ENCODE measurements at regions not wholly inside any gene's neighbourhood (a gene's known extent, or its start where the extent isn't known, plus 50 kb on each side); places are given as distances from the start of the nearest gene placed in this dataset.
"Not testable (repeated sequence)": the region's sequence is repeated elsewhere in the genome, so short reads cannot be mapped to it uniquely, and the experiment has no call there.

DNA sequence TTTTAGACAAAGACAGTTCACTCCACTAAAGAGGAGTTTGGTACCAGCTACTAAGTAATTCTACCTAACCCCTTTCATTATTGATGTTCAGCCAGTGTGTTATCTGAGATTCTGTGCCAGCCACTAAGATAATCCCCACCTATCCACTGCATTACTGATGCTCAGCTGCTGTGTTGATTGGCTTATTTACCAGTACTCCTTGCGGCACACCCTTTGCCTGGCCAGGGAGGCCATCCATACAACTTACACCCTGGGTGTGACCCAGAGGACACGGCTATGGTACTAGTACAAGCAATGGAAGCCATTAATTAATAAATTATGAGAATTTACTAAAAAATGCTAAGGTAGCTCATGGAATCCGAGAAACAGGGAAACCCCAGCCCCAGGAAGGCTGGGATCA, 290.7 kb upstream of the CTNNB1 start:
- DNase-seq, result no peak

GRCh38 chr3:40911264-40911663, 288.0 kb upstream of the CTNNB1 start:
- no peak for DNase-seq

DNA sequence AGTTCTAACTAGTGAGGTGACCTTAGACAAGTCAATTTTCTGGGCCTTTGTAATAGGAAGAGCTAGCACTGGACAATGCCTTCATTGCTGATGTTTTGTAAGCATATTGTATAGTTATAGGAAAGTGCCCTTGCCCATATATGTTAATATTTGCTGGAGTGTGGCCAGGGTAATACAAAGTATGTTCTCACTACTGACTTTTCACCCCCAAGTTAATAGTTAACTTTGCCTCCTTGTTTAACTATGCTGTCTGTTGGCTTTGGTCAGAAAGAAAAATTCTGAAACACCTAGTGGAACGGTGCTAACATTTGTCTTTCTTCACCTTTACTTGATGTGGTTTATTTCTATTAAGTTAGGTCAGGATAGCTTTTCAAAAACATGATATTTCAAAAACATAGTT, 287.4 kb upstream of the CTNNB1 start:
- DNase-seq, result no peak

DNA sequence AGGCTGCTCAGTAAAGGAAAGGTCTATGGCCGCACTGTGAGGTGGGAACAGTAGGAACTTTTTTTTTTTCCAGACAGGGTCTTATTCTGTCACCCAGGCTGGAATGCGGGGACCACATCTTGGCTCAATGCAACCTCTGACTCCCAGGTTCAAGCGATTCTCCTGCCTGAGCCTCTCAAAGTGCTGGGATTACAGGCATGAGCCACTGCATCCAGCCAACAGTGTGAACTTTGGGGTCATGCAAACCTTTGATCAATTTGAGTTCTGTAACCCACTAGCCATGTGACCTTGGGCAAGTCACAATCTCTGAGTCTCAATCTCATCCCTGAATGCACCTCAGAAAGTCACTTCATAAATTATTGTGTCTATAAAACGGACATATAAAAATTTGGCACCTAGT, 286.8 kb upstream of the CTNNB1 start:
- no peak for DNase-seq

GRCh38 chr3:40913192-40913591, 286.1 kb upstream of the CTNNB1 start:
- DNase-seq, result no peak

- no peak for DNase-seq
Measured at GRCh38 chr3:40913641-40914040, 285.7 kb upstream of the CTNNB1 start.

GRCh38 chr3:40914475-40914874, 284.8 kb upstream of the CTNNB1 start:
- no peak for DNase-seq

DNA sequence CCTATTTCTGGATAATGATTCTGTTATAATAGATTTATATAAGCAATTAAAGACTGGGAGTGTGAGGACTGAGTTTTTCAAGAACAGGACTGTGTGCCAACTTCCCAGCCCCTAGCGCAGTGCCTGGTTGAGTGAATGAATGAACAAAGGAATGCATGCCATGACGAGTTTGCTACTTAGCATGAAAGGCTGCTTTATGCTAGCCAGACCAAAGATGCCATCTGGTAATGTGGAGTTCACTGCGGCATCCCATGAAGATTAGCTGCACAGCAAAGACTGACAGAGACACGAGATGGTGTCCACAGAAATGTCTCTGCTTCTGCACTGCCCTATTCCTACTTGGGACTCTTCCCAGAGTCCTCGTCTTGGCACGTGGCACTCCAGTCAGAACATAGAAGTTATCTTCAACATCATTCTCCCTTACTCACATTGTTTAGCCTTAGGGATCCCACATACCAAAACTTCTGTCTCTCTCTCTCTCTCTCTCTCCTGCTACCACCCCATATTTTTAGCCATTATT, 283.9 kb upstream of the CTNNB1 start:
- DNase-seq, result no peak

GRCh38 chr3:40920041-40920440, 279.3 kb upstream of the CTNNB1 start:
- no peak for DNase-seq

GRCh38 chr3:40921251-40921650, 278.1 kb upstream of the CTNNB1 start:
- no peak for DNase-seq

DNA sequence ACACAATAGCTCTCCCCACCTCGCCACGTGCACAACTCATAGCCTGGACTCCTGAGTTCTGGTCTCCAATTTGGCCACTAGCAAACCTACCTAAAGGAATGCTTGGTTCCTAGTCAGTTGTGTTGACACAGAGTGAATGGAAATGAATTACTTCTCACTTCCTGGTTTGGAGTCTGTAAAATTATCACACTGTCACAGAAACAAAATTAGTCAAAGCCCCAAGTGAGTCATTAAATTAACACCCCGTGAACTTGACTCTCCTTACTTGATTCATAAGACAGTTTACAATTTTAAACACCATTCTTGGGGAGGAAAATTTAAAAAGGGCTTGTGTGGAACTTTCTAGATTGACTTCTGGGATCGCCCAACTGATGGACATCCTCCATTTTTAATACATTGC, 276.2 kb upstream of the CTNNB1 start:
- DNase-seq, result no peak

GRCh38 chr3:40923651-40924050, 275.7 kb upstream of the CTNNB1 start:
- DNase-seq, result no peak

DNA sequence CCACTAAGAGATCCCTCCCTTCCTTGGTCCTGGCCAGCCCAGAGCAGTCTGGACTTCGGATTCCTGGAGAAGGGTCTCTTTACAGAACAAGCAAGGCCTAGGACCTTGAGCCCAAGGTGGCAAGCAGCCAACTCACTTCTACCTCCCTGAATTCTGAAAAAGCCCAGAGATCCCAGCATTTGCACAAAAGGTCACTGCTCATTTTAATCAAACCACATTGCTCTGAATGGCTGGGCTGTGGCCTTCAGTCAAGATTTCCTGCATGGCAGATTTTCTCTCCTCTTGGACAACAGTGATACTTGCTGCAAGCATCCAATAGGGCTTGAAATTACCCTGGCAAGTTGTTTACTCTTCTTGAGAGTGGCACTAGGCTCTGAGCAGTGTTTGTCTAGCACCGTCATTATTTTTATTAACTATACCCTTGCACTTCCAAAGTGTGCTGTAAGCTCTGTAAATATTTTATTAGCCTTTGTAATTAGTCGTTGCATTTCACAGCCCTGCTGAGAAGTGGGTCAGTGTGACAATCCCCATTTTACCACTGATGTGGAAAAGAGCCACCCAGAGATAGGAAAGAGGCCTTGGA, 274.7 kb upstream of the CTNNB1 start:
- peak; percentile 67 for DNase-seq

- DNase-seq, result no peak
Measured at GRCh38 chr3:40925231-40925630, 274.1 kb upstream of the CTNNB1 start.

- no peak for DNase-seq
Measured at GRCh38 chr3:40930131-40930538, 269.2 kb upstream of the CTNNB1 start.

DNA sequence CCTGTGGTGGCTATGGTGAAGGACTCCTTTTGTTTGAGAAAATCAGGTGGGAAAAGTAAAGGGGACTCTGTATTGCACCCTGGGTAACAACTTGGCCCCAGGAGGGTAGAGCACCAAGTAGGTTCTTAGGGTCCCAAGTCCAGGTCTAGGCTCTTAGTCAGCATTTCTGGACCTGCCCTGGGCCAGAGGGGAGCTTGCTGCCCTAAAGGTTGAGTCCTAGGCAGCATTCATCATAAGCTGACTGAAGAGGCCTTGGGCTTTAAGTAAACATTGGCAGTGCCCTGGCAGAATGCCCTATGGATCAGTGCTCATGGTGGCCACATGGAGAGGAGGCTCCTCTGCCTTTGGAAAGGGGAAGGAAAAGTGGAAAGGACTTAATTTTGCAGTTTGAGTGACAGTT, 268.5 kb upstream of the CTNNB1 start:
- DNase-seq, result no peak

DNA sequence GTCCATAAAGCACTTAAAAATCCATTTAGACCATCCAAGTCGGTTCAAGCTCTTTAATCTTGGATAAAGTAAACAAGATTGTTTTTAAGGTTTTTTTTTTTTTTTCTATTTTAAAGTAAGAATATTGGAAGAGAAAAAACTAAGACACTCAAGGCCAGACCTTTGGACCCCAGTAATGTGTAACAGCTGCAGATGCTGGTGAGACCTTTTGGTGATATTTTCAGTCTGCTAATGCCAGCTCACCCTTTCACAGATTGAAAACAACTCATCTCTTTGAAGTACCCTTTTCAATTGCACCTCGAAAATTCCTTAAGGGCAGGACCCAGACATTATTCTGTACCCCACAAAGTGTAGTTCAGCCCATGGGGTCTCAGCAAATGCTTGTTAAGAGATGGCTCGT, 260.7 kb upstream of the CTNNB1 start:
- peak; percentile 60 for DNase-seq

DNA sequence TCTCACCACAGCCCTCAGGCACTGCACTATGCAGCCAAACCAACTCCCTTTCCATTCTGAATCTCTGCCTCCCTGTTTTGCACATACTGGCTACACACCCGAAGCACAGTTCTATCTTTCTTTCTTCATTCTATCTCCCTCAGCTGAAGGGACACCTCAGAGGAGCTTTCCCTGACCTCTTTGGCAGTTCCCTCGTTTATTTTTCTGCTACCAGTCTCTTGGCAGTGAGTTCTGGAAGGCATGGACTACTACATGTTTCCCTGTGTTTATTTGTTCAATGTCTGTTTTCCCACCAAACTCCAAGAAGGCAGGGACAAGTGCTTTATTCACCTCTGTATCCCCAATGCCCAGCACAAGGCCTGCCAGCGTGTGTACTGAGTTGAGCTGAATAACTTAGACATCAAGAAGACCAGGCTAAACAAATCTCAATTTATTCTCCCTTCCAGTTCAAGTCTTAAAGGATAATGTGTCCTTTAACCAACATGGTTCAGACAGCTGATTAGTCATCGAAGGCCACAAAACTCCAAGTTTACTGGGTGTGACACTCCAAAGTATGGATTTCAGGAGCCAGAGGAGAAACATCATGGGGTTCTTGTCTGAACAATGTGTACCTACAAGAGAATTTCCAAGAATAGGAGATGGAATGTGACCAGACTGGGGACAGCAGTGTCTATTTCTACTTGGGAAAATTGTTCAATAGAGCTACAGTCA, 260.1 kb upstream of the CTNNB1 start:
- peak; percentile 35 for DNase-seq

- DNase-seq, result no peak
Measured at GRCh38 chr3:40939741-40940130, 259.6 kb upstream of the CTNNB1 start.

DNA sequence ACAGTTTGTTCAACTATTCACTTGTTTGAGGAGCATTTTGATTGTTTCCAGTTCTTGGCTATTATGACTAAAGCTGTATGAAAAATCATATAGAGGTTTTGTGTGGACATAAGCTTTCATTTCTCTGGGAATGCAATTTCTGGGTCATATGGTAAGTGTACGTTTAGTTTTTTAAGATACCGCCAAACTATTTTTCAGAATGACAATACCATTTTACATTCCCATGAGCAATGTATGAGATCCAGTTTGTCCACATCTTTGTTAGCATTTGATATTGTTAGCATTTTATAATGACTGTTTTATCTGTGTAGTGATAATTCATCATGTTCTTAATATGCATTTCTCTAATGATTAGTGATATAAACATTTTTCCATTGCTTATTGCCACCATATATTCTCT, 258.7 kb upstream of the CTNNB1 start:
- no peak for DNase-seq

DNA sequence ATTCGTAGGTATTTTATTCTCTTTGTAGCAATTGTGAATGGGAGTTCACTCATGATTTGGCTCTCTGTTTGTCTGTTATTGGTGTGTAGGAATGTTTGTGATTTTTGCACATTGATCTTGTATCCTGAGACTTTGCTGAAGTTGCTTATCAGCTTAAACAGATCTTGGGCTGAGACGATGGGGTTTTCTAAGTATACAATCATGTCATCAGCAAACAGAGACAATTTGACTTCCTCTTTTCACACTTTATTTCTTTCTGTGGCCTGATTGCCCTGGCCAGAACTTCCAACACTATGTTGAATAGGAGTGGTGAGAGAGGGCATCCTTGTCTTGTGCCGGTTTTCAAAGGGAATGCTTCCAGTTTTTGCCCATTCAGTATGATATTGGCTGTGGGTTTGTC, 252.3 kb upstream of the CTNNB1 start:
- not testable (repeated sequence) for DNase-seq

DNA sequence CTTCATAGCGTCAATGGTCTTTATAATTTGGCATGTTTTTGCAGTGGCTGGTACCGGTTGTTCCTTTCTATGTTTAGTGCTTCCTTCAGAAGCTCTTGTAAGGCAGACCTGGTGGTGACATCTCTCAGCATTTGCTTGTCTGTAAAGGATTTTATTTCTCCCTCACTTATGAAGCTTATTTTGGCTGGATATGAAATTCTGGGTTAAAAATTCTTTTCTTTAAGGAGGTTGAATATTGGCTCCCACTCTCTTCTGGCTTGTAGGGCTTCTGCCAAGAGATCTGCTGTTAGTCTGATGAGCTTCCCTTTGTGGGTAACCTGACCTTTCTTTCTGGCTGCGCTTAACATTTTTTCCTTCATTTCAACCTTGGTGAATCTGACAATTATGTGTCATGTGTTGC, 250.0 kb upstream of the CTNNB1 start:
- DNase-seq, result not testable (repeated sequence)

GRCh38 chr3:40951636-40952035, 247.7 kb upstream of the CTNNB1 start:
- no peak for DNase-seq

DNA sequence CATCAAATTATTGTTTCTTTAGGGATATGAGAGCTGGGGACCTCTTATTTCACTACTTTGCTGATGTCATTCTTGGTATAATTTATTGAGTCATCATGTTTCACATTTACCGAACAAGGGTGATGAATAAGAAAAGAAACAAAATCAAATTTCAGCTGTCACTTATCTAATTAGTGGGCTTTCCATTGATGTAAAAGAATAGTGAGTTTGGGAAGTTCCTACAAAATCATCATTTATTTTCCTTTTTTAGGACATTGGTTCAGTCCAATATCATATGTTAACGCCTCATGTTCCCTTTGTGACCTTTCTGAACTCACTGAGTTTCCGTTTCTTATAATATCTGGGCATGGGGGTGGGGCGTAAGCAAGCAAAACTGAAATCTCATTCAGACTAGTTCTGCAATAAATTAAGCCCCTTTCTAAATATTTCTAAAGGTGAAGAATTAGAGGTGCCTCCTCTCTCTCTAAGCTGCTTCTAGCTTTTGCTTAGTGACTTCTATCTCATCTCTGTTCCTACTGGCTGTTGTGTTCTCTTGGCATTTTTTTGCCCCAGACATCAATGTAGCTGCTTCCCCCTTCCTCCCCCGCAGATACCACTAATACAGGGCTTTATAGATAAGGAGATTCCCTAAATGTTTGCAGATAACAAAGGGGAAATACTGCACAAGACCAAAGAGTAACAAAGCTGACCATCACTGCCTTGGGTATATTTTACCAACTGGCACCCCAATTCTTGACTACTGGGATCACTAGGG, 238.0 kb upstream of the CTNNB1 start:
- no peak for DNase-seq

Measured in DMS79 treated with DMSO at 0.1 percent for 48 hours (cell line).